GM12878 (cell line): ENCODE measurements at regions not wholly inside any gene's neighbourhood (a gene's known extent, or its start where the extent isn't known, plus 50 kb on each side); places are given as distances from the start of the nearest gene placed in this dataset.

ENCODE experiments used
- BCL3 ChIP-seq: IDR thresholded peaks from 2 replicates; pipeline ENCODE4 v1.6.1; 2011; ENCODE audit warnings: borderline replicate concordance, low read depth, mild to moderate bottlenecking, moderate library complexity, low read length; ENCODE audit not compliant: insufficient read depth, poor library complexity, severe bottlenecking
- CTCF ChIP-seq, 3 experiments: IDR thresholded peaks in 2 of 3; conservative IDR thresholded peaks in 1 of 3; 2 replicates each; pipeline ENCODE4 v1.5.1; 2011; ENCODE audit warnings: low read depth in 3 of 3, low read length in 3 of 3, mild to moderate bottlenecking in 3 of 3, control low read depth in 2 of 3, moderate library complexity in 2 of 3, inconsistent platforms in 1 of 3, mixed read lengths in 1 of 3; ENCODE audit not compliant: control insufficient read depth in 2 of 3, insufficient read depth in 1 of 3; ENCODE audit errors: extremely low read depth in 1 of 3
- MYC ChIP-seq: IDR thresholded peaks from 2 replicates; pipeline ENCODE4 v1.6.1; 2011; ENCODE audit warnings: mild to moderate bottlenecking, low read length, moderate library complexity, inconsistent platforms; ENCODE audit not compliant: insufficient read depth, insufficient replicate concordance, insufficient read length, severe bottlenecking
- NFIC ChIP-seq: IDR thresholded peaks from 2 replicates; pipeline ENCODE4 v1.6.1; 2012; ENCODE audit warnings: low read depth, mild to moderate bottlenecking, inconsistent platforms, low read length, moderate library complexity
- POLR2A ChIP-seq: IDR thresholded peaks from 2 replicates; pipeline ENCODE4 v1.6.1; 2011; ENCODE audit warnings: low read depth, mild to moderate bottlenecking, low read length
- POLR2AphosphoS5 ChIP-seq: IDR thresholded peaks from 2 replicates; pipeline ENCODE4 v1.6.1; 2011; ENCODE audit warnings: mild to moderate bottlenecking, low read length, inconsistent platforms
- RFX5 ChIP-seq: IDR thresholded peaks from 2 replicates; pipeline ENCODE4 v1.6.1; 2011; ENCODE audit warnings: low read depth, low read length, improper control_type of control experiment
- SMC3 ChIP-seq: IDR thresholded peaks from 2 replicates; pipeline ENCODE4 v1.6.1; 2011; ENCODE audit warnings: low read length, improper control_type of control experiment, borderline replicate concordance
- TF ChIP-seq, protein P1 (sequence below): fragments of 450-650 bp; IDR thresholded peaks from 2 replicates; pipeline ENCODE4 v1.6.1; 2017; ENCODE audit warnings: mild to moderate bottlenecking
- TF ChIP-seq, protein P2 (sequence below): IDR thresholded peaks from 2 replicates; pipeline ENCODE4 v1.6.1; 2011; ENCODE audit warnings: low read depth, mild to moderate bottlenecking, low read length, moderate library complexity, borderline replicate concordance; ENCODE audit errors: extremely low read depth

DNA sequence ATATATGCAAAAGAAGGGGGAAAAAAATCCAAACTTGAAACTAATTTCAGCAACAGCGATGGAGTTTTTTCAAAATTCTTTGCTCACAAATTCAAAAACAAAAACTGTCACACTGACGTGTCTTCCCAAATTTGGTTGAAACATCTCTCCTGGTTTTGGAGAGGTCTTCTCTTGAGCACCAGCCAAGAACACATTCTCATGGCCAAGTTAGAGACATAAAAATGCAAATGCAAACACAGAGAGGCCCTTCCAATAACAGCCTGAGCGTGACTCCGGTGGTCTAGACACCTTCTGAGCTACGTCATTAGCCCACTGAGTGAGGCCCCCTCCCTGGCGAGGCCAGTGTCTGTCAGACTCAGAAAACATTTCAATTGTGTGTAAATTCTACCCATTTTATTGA lies 436.0 kb upstream of the PROK2 start:
- TF ChIP-seq SMC3 (no peak), RFX5 (no peak), POLR2AphosphoS5 (no peak), POLR2A (no peak), CTCF (IDR thresholded peaks at IDR 0.05 in 2 of 3, conservative IDR thresholded peaks at IDR 0.05 in 1 of 3; ENCODE audit: control insufficient read depth in 2 of 3, extremely low read depth in 1 of 3, insufficient read depth in 1 of 3, low read depth in 3 of 3, low read length in 3 of 3) (no peak), NFIC (no peak), MYC (no peak), BCL3 (no peak)
- TF ChIP-seq, protein P1, sequence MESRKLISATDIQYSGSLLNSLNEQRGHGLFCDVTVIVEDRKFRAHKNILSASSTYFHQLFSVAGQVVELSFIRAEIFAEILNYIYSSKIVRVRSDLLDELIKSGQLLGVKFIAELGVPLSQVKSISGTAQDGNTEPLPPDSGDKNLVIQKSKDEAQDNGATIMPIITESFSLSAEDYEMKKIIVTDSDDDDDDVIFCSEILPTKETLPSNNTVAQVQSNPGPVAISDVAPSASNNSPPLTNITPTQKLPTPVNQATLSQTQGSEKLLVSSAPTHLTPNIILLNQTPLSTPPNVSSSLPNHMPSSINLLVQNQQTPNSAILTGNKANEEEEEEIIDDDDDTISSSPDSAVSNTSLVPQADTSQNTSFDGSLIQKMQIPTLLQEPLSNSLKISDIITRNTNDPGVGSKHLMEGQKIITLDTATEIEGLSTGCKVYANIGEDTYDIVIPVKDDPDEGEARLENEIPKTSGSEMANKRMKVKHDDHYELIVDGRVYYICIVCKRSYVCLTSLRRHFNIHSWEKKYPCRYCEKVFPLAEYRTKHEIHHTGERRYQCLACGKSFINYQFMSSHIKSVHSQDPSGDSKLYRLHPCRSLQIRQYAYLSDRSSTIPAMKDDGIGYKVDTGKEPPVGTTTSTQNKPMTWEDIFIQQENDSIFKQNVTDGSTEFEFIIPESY, result no peak
- TF ChIP-seq, protein P2, sequence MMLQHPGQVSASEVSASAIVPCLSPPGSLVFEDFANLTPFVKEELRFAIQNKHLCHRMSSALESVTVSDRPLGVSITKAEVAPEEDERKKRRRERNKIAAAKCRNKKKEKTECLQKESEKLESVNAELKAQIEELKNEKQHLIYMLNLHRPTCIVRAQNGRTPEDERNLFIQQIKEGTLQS, result no peak
